Myocyte (in vitro differentiated cells): ENCODE measurements at regions not wholly inside any gene's neighbourhood (a gene's known extent, or its start where the extent isn't known, plus 50 kb on each side); places are given as distances from the start of the nearest gene placed in this dataset.
A peak's percentile ranks its signal among the peaks of the same experiment; 100 is the strongest.

Source experiments
- DNase-seq: peaks from one replicate; pipeline ENCODE4 v3.0.0-alpha.2; 2012; ENCODE audit warnings: low read depth

DNA sequence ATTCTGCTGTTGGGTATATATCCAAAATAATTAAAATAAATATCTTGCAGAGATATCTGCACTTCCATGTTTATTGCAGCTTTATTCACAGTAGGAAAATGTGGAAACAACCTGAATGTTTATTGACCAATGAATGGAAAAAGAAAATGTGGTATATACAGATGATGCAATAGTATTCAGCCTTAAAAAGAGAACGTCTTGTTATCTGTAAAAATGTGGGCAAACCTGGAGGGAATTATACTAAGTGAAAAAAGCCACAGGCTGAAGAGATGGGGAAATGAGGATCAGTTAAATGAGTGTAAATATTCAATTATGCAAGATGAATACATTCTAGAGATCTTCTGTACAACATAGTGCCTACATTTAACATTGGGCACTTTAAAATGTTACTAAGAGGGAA, 766.1 kb upstream of the IGFBP3 start:
- DNase-seq = no peak

DNA sequence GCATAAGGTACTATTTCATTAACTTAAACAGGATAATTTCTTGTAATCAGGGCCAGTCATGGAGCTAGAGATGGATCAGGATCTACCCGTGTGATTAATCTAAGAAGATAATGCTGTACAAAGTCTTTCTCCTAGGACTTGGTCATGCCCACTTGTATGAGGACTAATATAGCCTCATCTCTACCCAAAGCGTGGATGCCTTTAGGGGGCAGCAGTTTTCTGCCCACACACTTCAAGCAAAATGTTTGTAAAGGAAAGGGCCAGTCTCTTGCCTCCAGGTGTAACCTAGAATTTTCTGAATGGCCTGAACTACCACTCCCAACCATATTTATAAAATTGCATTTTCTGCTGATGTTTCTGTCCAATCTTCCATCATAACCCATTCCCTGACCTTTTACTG, 764.0 kb upstream of the IGFBP3 start:
- no peak for DNase-seq

DNA sequence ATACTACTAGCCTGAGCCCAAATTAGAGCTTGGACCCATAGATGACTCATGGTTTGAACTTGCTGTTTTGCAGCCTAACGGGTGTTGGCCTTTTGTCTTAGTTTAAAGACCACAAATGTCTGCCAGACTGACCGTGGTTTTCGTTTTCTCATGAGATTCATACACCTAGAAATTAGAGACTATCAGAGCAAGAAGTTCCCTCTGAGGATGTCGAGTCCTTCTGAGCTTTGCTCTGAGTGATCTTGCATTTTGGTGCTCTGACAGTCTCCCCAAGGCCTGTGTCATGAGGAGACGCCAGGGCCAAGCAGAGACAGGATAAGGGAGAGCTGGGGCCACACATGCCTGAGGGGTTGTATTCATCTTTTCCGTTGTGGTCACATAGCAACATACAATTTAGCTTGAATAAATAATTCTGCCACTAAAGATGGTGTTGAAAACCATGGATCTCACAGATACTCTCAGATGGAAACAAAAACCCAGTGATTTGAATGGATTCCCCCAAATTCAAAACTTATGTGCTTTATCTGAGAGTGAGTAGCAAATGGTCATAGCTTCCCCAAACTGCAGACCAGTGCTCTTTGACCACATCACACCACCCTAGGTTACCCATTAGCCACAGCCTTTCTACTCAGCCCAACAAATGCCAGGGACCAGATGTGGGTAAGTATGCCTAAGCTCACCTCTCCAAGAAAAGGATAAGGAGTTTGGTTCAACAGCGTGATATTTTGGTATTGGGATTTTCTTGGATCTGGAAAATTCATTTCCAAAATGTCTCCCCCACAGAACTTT, 762.0 kb upstream of the IGFBP3 start:
- peak; percentile 75 for DNase-seq

DNA sequence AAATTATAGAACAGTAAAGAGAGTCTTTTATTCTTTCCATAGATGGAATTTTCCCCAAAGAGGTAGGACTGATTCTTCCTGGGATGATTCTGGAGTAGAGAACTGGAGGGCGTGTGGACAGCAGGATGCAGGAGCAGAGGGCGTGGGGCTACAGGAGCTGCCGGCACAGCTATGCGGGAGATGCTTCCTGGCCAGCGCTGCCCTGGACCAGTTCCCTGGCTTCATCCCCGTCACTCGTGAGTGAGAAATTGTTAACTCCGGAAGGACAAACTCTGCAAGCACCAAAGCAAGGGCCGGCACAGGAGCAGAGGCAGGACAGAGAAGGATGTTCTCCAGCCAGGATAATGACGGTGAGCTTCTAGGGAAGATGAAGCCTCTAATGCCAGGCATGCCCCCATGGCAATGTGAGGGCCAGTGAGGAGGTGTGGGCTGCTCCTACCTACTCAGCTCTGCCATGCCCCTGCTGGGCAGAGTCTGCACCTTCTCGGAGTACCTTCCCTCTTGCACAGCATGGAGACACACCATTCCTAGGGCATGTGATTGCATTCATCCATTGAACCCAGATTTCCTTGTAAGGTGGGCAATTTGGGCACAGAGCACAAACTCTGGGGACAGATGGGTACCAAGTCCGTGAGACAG, 760.9 kb upstream of the IGFBP3 start:
- DNase-seq = no peak

DNA sequence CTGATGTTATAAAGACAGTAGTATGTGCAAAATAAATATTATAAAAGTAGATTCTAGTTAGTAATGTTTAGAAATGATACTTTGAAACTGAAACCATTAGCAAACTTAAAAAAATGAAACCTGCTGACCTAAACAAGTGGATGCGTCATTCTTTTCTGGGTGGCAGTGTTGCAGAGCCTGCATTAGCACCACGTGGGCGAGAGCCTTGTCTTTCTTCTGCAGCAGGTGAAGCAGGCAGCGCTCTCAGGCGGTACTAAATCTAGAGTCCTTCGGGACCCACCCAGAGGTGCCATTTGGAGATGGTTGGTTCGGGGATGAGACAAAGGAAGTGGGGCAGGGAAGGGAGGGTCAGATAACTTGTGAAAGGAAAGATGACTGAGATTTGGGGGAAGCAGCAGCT, 759.1 kb upstream of the IGFBP3 start:
- no peak for DNase-seq

DNA sequence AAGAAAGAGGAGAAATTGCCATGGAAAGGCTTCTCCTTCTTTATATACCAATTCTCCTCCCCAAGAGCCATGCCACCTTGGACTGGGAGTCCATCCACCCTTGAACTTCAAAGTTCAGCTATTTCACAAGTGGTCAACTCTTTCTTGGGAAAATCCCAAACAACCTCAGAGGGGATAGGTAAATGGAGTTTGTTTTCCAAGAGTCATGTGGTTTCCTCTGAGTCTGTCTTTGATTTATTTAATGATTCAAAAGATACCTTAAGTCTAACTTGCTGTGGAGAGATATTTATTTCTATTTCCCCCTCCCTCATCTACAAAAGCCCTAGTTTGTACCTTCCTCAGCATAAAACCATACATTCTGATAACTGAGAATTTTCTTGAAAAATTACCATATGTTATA, 758.6 kb upstream of the IGFBP3 start:
- no peak for DNase-seq

DNA sequence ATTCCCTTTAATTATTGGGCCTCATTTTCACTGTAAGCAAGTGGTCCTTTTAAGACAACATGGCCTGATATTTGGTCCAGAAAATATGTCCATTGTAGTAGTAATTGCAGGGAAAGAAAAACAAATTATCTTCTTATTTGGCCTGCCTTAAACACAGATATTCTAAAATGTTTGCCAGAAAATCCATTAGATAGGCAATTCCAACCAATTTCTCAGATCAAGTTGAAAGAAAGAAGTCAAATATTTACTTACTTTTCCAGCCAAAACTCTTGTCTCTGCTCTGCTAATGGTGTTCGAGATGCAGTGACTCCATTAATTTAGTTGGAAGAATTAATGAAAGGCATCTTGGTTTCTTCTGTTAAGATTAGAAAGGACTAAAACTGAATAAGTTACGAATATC, 757.3 kb upstream of the IGFBP3 start:
- DNase-seq = no peak

DNA sequence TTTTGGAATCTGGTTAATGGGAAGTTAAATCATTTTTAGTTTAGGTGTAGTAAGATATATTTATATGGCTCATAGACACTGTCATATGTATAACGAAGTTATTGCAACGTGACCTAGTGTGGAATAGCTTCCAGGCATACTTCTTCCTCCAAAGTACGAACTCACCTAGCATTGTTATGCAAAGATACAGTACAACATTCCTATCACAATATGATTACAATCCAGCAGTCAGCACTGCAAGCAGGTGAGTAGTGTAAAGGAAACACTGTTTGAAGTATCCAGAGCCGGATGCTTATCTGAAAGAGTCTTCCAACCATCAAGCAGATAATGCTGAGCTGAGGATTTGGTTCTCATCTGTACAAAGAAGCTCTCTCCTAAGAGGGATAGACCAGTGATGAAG, 754.4 kb upstream of the IGFBP3 start:
- DNase-seq = no peak

DNA sequence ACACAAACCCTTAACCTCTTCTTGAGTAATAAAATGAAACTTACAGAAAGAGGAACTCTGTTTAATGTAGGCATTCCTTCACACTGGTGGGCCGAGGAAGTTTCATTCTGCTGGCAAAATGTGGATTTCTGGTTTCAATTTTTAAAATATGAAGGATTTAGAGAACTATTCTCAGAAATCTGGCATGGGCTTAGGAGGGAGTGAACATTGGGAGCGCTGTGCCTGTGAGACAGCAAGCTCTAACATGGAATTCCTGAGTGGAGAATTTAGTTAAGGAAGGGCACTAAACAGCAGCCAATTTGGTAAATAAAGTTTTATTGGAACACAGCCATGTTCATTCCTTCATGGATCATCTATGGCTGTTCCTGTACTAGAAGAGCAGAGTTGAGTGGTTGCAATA, 751.8 kb upstream of the IGFBP3 start:
- no peak for DNase-seq

DNA sequence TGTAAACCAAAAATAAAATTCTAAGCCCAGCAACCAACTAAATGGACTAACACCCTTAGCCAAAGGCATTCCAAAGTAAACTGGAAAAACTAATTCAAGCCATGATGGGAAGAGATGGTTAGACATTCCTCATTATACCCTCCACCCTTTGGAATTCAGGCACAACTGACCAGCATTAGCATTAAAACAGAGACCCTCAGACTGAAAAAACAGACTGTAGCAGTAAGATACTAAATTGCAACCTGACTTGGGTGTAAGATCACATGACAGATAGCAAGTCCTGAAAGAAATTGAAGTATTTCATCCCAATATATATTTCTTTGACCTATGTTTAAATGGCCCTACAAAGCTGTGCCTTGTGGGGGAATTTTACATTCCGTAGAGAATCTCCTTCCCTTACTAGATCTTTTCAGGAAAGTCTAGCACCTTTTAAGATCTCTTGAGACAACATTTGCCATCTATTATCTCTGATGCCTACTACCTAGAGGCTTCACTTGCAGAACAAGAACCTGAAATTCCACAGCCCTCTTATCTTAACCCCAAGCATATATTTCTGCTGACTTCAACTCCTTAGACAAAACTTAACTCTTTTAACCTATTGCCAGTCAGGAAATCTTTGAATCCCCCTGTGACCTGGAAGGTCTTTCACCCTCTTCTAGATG, 750.2 kb upstream of the IGFBP3 start:
- no peak for DNase-seq

DNA sequence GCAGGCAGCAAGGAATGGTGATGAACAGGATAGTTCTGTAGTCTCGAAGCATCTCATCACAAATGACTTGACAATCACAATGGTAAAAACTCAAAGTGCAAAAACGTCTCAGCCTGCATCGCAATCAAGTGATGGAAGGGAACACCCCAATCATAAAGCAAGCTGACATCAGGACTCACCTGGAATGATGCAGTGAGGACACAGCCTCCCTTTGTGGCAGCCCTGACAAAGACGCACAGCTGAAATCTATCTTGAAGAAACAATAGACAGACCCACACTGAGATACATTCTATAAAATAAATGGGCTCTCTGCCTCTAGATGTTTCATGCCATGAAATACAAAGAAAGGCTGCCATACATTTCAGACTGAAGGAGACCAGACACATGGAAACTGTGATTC, 748.0 kb upstream of the IGFBP3 start:
- DNase-seq = no peak

DNA sequence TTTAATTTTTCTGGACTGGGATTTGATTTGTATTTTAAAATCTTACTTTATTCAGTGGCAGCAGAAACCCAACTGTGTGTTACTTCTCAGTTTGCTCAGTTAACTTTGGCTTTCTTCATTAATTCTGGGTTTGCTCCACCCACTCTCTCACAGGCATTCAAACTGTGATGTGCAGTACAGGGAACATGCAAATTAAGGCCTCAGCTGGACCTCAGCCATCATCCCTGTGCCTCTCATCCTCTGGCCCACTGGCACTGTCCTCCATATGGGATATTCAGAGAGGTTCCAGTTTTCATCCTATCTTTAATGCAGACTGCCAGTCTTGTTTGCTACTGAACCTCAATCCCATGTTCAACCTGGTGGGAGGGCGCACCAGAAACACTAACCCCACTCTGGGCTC, 743.4 kb upstream of the IGFBP3 start:
- no peak for DNase-seq

DNA sequence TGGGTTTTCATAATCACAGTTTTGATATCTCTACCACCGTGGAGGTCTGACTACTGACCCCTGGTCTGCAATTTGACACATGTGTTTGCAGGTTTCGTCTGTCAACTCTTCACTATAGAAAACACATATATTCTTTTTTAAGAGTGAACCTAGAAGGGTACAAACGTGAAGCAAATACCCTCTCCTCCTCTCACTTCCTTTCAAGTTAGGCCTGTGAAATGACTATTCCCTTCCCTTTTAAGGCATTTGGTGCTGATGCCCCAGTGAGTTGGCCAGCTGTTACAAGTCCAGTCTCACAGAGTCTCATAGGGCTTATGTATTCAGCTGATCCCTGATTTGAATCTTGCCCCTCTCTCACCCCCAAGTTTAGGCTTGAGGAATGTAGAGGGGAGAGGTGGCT, 742.0 kb upstream of the IGFBP3 start:
- DNase-seq = no peak

DNA sequence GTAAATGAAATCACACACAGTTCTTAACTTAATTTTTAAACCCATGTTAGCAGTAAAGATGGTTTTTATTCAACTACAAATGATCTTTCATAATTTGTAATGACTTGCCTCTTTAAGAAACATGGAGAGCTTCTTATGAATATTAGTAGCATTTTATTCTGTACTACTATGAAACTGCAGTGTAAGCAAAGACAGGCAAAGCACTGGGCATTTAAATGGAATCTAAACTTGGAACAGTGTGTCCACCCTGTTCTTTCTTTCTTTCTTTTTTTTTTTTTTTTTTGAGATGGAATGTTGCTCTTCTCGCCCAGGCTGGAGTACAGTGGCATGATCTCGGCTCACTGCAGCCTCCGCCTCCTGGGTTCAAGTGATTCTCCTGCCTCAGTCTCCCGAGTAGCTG, 740.4 kb upstream of the IGFBP3 start:
- DNase-seq = no peak

DNA sequence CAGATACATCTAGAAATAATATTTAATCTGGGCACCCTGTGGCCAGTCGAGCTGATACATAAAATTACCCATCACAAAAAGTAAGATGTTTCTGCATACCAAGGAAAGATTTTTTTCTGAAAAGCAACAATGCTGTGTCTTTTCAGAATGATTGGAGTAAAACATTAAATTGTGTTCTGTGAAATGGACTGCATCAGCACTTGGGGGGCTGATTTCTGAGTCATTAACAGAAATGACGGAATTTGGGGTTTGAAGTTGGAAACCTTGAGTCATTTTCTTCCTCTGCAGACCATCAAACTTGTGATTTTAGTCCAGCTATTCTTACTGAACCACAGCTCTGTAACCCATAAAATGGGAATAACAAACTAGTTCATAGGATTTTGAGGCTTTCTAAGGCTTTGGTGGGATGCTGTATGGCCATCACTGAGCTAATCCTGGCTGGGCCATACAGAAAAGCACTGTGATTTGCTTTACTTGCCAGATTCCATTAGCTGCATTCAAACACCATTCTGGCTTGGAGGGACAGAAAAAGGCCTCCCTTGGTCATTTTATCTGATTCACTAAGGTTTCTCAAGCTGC, 739.4 kb upstream of the IGFBP3 start:
- no peak for DNase-seq

DNA sequence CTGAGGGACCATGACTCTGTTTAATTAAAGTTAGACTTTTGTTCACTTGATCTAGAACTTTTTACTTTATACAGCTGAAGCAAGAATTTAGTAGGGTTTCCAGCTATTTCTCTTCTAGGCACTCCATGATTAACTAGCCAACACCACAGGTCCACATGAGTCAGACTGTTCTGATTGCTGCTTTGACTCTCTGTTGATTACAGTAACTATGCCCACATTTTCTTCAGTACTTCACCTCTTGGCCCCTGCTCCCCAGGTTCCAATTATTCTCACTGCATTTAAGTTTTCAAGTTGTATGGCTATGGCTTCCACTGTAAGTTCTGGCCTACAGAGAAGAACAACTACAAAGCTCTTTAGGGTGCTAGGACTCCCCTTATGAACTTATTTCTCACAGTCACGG, 737.2 kb upstream of the IGFBP3 start:
- DNase-seq = no peak

DNA sequence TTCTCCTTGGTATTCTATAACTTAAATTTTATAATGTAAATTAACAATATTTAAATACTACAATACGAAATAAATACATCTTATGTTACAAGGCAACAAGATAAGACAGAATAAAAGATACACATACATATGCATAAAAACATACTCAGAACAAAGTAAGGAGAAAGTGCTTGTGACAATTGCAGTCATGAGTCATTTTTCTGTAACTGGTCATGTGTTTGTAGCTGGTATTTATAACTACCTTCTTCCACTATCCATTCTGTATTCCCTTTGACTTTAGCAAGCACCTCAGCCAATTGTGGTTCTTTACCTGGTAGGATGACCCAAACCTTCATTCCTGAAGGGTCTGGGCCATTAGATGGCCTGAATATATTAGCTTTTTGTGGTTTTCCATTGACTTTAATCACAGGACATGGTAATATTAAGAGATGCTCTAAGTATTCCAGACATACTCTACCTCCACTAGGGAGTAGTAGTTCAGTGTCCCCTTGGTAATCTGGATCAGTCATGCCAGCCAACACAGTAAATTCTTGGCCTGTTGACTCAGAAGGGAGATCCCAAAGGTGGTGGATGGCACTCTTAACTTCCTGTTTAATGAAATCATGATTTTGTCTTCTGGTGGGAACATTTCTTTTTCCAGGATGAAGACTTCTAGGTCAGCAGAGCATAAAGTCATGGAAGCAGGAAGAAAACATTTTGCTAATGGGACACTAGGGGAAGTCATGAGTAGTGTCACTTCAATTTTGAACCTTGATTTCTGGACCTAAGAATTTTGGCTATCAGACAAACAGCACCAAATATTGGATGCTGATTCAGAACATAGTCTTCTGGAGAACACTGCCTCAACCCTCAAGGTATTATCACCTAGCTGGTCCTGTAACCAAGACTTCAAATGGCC, 733.7 kb upstream of the IGFBP3 start:
- peak; percentile 28 for DNase-seq

DNA sequence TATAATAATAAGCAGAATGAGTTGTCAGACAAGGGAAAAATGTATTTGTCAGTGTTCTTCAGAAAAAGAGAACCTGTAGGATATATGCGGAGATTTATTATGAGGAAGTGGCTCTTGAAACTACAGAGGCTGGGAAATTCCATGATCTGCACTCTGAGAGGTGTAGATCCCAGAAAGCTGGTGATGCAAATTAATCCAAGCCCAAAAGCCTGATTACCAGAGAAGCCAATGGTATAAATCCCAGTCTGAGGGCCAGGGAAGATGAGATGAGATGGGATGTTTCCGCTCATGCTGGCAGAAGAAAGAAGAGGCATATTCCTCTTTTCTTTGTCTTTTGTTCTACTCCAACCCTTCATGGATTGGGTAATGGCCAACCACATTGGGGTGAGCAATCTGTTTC, 732.8 kb upstream of the IGFBP3 start:
- DNase-seq = no peak

DNA sequence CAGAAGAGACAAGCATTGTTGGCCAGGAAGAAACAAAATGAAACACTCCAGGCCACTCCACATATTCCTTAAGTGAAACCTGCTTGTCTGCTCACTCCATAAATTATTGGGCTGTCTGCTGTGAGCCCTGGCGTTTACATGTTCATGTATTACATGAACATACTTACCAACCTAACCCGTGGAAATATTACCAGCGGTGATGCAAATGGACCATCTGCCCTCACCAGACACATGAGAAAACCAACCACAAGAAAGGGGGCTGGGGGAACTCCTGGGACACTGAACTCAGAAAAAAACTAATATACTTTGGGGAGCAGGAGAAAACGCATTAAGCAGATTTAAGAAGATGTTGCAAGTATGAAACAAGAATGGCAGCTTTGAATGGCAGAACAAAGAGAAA, 731.2 kb upstream of the IGFBP3 start:
- no peak for DNase-seq

DNA sequence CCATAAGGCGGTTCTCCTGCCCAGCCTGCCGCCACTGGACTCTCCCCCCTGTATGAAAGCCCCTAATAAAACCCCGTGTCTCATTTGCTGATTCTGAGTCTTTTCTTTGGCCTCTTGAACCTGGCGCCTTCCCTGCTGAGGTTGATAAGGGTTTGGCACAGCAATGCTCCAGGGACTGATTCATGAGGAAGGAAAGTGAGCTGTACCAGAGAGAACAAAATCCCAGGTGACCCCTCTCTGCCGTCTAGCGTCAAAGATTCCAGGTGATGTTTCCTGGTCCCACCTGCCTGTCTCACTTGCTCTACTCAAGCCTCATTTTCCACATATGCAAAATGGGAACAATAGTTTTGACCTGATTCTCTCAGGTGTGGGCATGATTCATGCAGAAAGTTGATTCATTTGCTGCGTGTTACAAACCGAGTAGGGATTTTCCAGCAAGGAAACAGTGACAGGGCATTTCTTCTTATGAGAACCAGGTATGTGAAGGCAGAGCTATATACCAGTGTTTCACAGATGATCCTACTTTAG, 730.6 kb upstream of the IGFBP3 start:
- DNase-seq = no peak

DNA sequence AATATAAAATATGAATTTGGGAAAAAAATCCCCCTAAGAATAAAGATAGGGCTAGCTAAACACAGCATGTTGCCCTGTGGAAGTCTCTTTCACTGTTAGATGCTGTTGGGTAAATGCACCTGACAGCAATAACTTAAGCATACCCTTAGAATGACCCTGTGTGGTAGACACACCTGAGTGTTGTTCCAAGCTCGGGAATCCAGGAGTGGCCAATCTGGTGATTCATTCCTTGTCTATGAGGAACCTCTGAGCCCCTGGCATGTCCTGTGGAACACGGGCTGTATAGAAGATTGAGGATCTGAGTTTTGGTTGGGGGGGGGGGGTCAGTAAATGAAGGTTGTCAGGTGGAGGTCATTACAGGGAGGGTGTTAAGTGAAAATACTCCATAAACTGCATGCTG, 730.0 kb upstream of the IGFBP3 start:
- DNase-seq = no peak
